Vagina (tissue), 2 donors: ENCODE measurements at regions not wholly inside any gene's neighbourhood (a gene's known extent, or its start where the extent isn't known, plus 50 kb on each side); places are given as distances from the start of the nearest gene placed in this dataset.

Experiments
- POLR2A ChIP-seq, 2 donors: fragments of 450-650 bp; IDR thresholded peaks; one replicate each; pipeline ENCODE4 v1.6.1; 2017; ENCODE audit warnings: antibody characterized with exemption in 2 of 2, mild to moderate bottlenecking in 2 of 2, moderate library complexity in 2 of 2
- TF ChIP-seq, protein P1 (sequence below), 3 experiments: fragments of 450-650 bp in 2 of 3; fragments of 200-600 bp in 1 of 3; sonication (generic) in 1 of 3; IDR thresholded peaks; one replicate each; pipeline ENCODE4 v1.5.1; 2017 to 2019; ENCODE audit warnings: antibody characterized with exemption in 3 of 3, mild to moderate bottlenecking in 2 of 3, moderate library complexity in 2 of 3

- TF ChIP-seq, protein P1, sequence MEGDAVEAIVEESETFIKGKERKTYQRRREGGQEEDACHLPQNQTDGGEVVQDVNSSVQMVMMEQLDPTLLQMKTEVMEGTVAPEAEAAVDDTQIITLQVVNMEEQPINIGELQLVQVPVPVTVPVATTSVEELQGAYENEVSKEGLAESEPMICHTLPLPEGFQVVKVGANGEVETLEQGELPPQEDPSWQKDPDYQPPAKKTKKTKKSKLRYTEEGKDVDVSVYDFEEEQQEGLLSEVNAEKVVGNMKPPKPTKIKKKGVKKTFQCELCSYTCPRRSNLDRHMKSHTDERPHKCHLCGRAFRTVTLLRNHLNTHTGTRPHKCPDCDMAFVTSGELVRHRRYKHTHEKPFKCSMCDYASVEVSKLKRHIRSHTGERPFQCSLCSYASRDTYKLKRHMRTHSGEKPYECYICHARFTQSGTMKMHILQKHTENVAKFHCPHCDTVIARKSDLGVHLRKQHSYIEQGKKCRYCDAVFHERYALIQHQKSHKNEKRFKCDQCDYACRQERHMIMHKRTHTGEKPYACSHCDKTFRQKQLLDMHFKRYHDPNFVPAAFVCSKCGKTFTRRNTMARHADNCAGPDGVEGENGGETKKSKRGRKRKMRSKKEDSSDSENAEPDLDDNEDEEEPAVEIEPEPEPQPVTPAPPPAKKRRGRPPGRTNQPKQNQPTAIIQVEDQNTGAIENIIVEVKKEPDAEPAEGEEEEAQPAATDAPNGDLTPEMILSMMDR (IDR thresholded peaks at IDR 0.05), result no peak
- no peak for TF ChIP-seq POLR2A (IDR thresholded peaks at IDR 0.05)
Observed at GRCh38 chr4:81528979-81529378, 57.3 kb upstream of the RASGEF1B start.
